ENCODE measurements at regions not wholly inside any gene's neighbourhood (a gene's known extent, or its start where the extent isn't known, plus 50 kb on each side); places are given as distances from the start of the nearest gene placed in this dataset.
A peak's percentile ranks its signal among the peaks of the same experiment; 100 is the strongest.
"Not testable (repeated sequence)": the region's sequence is repeated elsewhere in the genome, so short reads cannot be mapped to it uniquely, and the experiment has no call there.

DNA sequence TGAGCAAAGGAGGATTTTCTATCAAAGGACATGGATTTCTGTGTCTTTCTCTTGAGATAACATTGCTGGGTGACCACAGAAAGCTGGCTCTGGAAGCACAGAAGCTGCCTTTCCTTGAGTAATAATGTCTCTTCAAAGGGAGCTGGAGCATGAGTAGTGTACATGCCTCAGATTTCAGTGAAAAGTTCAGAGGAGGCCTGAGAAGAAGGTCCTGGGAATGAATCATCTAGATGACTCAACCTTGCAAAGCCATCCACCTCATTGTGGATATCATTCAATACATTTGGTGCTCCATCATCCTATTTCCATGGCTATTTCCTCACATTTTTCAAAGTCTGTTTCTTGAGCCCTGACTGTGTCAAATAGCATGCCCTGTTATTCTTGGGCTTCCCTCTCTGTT lies 125.6 kb upstream of the POTEB2 start:
- H3K9me2 ChIP-seq (ENCODE audit: insufficient read depth); H3K4me2 ChIP-seq; H4K20me1 ChIP-seq (ENCODE audit: insufficient read depth); intact Hi-C loops (cut with micrococcal nuclease; ENCODE audit: unreplicated experiment); H3K9me3 ChIP-seq (ENCODE audit: insufficient read depth, low read depth); H3K27ac ChIP-seq; H3K79me2 ChIP-seq (ENCODE audit: low read depth); H3F3A ChIP-seq (ENCODE audit: insufficient read depth, low read depth); H3K36me3 ChIP-seq (ENCODE audit: low read depth); H3K4me3 ChIP-seq; H3K27me3 ChIP-seq (ENCODE audit: insufficient read depth, low read depth); POLR2A ChIA-PET (ENCODE audit: unreplicated experiment); BruUV-seq (replicated peaks); H2AFZ ChIP-seq; H3K4me1 ChIP-seq (replicated peaks; ENCODE audit: insufficient read depth); CTCF ChIA-PET: not testable (repeated sequence)
- peak in 1 of 2 experiments; percentile 28 for DNase-seq

DNA sequence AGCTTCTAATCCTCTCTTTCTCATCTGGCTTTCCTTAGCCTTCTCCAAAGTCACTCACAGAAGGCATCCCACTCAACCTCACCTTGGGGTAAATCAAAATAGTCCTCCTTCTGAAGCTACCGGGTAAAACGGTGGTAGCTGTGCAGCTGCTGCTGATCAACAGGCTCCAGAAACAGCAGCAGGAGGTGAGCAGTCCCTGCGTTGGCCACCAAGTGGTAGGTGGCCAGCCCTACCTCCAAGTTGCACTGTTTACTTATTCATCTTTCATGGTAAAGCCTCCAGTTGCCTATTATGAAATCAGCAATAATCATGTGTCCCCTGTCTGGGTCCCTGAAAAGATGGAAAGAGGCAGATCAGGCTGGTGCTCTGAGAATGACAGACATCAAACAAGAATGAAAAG lies 125.1 kb upstream of the POTEB2 start:
- H3K4me1 ChIP-seq (replicated peaks; ENCODE audit: insufficient read depth); H3F3A ChIP-seq (ENCODE audit: insufficient read depth, low read depth); H3K27me3 ChIP-seq (ENCODE audit: insufficient read depth, low read depth); intact Hi-C loops (cut with micrococcal nuclease; ENCODE audit: unreplicated experiment); DNase-seq; POLR2A ChIA-PET (ENCODE audit: unreplicated experiment); H3K9me2 ChIP-seq (ENCODE audit: insufficient read depth); BruUV-seq (replicated peaks); H4K20me1 ChIP-seq (ENCODE audit: insufficient read depth); H3K27ac ChIP-seq; H3K4me3 ChIP-seq; H3K9me3 ChIP-seq (ENCODE audit: insufficient read depth, low read depth); H3K79me2 ChIP-seq (ENCODE audit: low read depth); CTCF ChIA-PET; H3K36me3 ChIP-seq (ENCODE audit: low read depth); H3K4me2 ChIP-seq; H2AFZ ChIP-seq: not testable (repeated sequence)

DNA sequence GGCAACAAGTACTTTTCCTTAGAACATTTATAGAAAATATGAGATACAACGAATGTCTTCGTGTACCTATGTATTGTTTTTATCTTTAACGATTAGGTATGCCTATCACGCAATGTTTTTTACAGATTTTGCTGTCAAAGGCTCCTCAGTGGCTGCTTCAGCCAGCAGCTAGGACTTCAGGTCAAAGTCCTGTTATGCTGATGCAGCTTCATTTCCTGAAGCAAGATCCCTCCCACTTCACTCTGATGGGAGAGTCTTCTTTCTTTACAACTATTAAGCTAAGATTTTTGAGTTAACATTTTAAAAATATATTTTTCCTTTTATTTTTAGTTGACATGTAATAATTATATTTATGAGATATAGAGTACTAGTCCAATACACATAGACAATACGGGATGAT lies 120.7 kb upstream of the POTEB2 start:
- BruUV-seq (replicated peaks); DNase-seq; intact Hi-C loops (cut with micrococcal nuclease; ENCODE audit: unreplicated experiment); H3K36me3 ChIP-seq (ENCODE audit: low read depth); H3K9me3 ChIP-seq (ENCODE audit: insufficient read depth, low read depth); H2AFZ ChIP-seq; H4K20me1 ChIP-seq (ENCODE audit: insufficient read depth); H3K4me2 ChIP-seq; H3F3A ChIP-seq (ENCODE audit: insufficient read depth, low read depth); H3K79me2 ChIP-seq (ENCODE audit: low read depth); H3K4me3 ChIP-seq; H3K27ac ChIP-seq; POLR2A ChIA-PET (ENCODE audit: unreplicated experiment); CTCF ChIA-PET; H3K9me2 ChIP-seq (ENCODE audit: insufficient read depth); H3K27me3 ChIP-seq (ENCODE audit: insufficient read depth, low read depth); H3K4me1 ChIP-seq (replicated peaks; ENCODE audit: insufficient read depth): not testable (repeated sequence)

DNA sequence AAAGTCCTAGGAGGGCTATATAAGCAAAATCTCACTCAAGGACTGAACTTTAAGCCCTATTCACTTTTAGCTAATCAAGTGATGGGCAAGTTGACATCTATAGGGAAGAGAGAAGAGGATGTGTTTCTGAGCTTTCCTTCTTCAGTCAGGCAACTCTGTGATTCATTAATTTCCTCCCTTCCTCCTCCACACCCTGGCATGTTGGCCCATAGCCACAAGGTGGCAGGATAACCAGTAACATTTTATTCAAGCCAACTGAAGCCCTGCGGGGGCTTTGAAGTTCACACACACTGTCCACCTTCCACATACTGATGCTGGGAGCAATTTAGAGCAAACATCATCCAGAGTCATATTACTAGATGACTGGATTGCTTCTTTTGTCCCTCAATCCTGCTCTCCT lies 111.9 kb upstream of the POTEB2 start:
- H3K36me3 ChIP-seq (ENCODE audit: low read depth); H3K27me3 ChIP-seq (ENCODE audit: insufficient read depth, low read depth); intact Hi-C loops (cut with micrococcal nuclease; ENCODE audit: unreplicated experiment); H3K4me2 ChIP-seq; H3K9me3 ChIP-seq (ENCODE audit: insufficient read depth, low read depth); H3K27ac ChIP-seq; H3K9me2 ChIP-seq (ENCODE audit: insufficient read depth); DNase-seq; H3K4me3 ChIP-seq; CTCF ChIA-PET; H4K20me1 ChIP-seq (ENCODE audit: insufficient read depth); H3K79me2 ChIP-seq (ENCODE audit: low read depth); H3F3A ChIP-seq (ENCODE audit: insufficient read depth, low read depth); H3K4me1 ChIP-seq (replicated peaks; ENCODE audit: insufficient read depth); POLR2A ChIA-PET (ENCODE audit: unreplicated experiment); H2AFZ ChIP-seq; BruUV-seq (replicated peaks): not testable (repeated sequence)

DNA sequence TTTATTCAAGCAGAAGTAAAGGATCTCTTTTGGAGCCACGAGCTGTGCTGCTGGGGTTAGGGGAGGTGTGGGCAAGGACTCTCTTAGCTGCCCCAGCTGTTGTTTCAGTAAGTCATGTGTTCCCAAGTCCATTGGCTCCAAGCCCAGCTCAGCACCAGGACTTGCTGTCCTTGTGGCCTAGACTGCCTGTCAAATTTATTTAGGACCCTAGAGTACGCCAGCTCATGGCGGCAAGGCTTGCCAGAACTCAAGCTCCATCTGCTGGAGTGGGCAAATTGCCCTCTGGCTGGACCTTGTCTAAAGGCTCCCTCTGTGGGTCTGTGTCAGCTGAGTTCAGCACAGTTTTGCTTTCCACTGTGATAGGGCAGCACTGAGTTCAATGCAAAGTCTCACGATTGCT lies 106.6 kb upstream of the POTEB2 start:
- intact Hi-C loops (cut with micrococcal nuclease; ENCODE audit: unreplicated experiment); H3K9me3 ChIP-seq (ENCODE audit: insufficient read depth, low read depth); H2AFZ ChIP-seq; CTCF ChIA-PET; H4K20me1 ChIP-seq (ENCODE audit: insufficient read depth); H3K36me3 ChIP-seq (ENCODE audit: low read depth); H3K27ac ChIP-seq; H3K4me3 ChIP-seq; H3K27me3 ChIP-seq (ENCODE audit: insufficient read depth, low read depth); H3K4me1 ChIP-seq (replicated peaks; ENCODE audit: insufficient read depth); H3K79me2 ChIP-seq (ENCODE audit: low read depth); H3K9me2 ChIP-seq (ENCODE audit: insufficient read depth); H3F3A ChIP-seq (ENCODE audit: insufficient read depth, low read depth); BruUV-seq (replicated peaks); POLR2A ChIA-PET (ENCODE audit: unreplicated experiment); DNase-seq; H3K4me2 ChIP-seq: not testable (repeated sequence)

DNA sequence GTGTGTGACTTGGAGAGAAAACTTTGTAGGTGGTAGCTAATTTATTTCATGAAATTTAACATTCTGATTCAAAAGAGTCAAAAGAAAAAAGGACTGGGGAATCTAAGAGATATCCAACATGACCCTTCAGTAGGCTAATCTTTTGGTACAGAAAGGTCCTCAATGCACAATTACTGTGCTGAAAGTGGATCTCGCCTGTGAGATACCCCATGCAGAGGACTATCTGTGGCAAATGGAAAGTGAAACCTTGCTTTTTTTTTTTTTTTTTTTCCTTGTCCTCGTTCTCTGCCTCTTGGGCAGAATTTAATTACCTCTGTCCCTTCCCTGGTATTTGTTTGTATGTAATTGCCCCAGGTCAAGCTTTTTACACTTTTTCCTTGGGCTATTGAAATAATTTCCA lies 93.2 kb upstream of the POTEB2 start:
- H3K9me2 ChIP-seq (ENCODE audit: insufficient read depth); DNase-seq; H3K4me3 ChIP-seq; H3K27ac ChIP-seq; H4K20me1 ChIP-seq (ENCODE audit: insufficient read depth); POLR2A ChIA-PET (ENCODE audit: unreplicated experiment); H3K4me2 ChIP-seq; CTCF ChIA-PET; H3K4me1 ChIP-seq (replicated peaks; ENCODE audit: insufficient read depth); H3K9me3 ChIP-seq (ENCODE audit: insufficient read depth, low read depth); H3F3A ChIP-seq (ENCODE audit: insufficient read depth, low read depth); intact Hi-C loops (cut with micrococcal nuclease; ENCODE audit: unreplicated experiment); BruUV-seq (replicated peaks); H3K27me3 ChIP-seq (ENCODE audit: insufficient read depth, low read depth); H2AFZ ChIP-seq; H3K79me2 ChIP-seq (ENCODE audit: low read depth); H3K36me3 ChIP-seq (ENCODE audit: low read depth): not testable (repeated sequence)

DNA sequence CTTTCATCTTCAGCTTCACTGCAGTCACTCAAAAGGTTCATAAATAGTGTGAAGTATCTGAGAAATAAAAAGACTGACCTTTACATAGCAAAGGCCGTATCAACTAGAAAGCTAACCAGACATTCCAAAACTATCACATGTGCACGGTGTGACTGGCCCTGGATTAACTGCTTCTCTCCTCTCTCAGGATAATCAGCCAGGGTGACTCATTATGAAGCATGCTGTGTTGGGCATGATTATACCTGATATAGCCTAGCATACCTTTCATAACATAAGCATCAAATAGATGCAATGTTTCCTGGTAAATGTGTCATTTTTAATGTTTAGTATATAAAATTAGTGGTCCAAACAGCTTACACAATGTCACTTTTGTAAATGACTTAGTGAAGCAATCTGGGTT lies 63.2 kb upstream of the POTEB2 start:
- CTCF ChIA-PET; H3K36me3 ChIP-seq (ENCODE audit: low read depth); H3K9me3 ChIP-seq (ENCODE audit: insufficient read depth, low read depth); H3F3A ChIP-seq (ENCODE audit: insufficient read depth, low read depth); H3K4me2 ChIP-seq; H4K20me1 ChIP-seq (ENCODE audit: insufficient read depth); H3K4me1 ChIP-seq (replicated peaks; ENCODE audit: insufficient read depth); H3K27me3 ChIP-seq (ENCODE audit: insufficient read depth, low read depth); intact Hi-C loops (cut with micrococcal nuclease; ENCODE audit: unreplicated experiment); H3K9me2 ChIP-seq (ENCODE audit: insufficient read depth); H3K4me3 ChIP-seq; H3K79me2 ChIP-seq (ENCODE audit: low read depth); BruUV-seq (replicated peaks); POLR2A ChIA-PET (ENCODE audit: unreplicated experiment); H3K27ac ChIP-seq; H2AFZ ChIP-seq; DNase-seq: not testable (repeated sequence)
